ENCODE measurements at regions not wholly inside any gene's neighbourhood (a gene's known extent, or its start where the extent isn't known, plus 50 kb on each side); places are given as distances from the start of the nearest gene placed in this dataset.

DNA sequence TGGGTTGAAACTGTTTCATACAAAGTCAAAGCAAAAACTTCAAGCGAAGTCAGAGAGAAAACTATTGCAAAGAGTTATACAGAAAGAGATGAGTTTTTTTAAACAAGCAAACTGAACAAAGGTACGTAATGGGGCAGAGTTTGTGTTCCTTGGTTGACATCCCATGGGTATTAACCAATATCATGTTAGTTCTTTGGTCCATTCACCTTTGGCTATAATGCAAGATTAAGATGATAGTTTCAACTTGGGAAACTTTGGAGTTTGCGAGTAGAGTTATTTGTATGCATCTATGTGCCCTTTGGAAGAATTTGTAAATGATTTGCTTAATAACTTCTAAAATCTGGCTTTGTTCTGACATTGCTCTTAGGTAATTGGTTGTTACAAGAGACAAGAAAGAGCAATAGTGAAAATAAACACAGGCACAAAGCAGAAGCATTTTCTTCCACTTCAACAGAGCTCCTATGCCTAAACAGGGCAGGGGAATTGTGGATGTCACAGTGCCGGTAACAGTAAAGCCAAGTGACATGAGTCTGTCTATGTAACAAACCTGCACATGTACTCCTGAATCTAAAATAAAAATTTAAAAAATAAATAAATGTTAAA, 936.1 kb downstream of the SUCLG1 start:
- no peak overlapping the region for H3K9ac ChIP-seq (ENCODE audit: low read length in 3 of 3)
- no peaks in the 10 kb centered on the region for H3K9me3 ChIP-seq (ENCODE audit: control insufficient read depth in 2 of 3, insufficient read depth in 1 of 3, low read length in 3 of 3)
- intact Hi-C loops (cut with DNase I): no loop called here
- no peak overlapping the region for H3K27ac ChIP-seq (ENCODE audit: low read depth in 2 of 2, low read length in 2 of 2)
- no peak overlapping the region for H3K4me3 ChIP-seq (ENCODE audit: low read length in 3 of 3)
- H3K4me1 ChIP-seq (ENCODE audit: control insufficient read depth in 2 of 3, insufficient read depth in 2 of 3, low read depth in 1 of 3, low read length in 3 of 3): no peaks in the 10 kb centered on the region
- FAIRE-seq (no peak), DNase-seq (no peak)
- TF ChIP-seq, protein P1, sequence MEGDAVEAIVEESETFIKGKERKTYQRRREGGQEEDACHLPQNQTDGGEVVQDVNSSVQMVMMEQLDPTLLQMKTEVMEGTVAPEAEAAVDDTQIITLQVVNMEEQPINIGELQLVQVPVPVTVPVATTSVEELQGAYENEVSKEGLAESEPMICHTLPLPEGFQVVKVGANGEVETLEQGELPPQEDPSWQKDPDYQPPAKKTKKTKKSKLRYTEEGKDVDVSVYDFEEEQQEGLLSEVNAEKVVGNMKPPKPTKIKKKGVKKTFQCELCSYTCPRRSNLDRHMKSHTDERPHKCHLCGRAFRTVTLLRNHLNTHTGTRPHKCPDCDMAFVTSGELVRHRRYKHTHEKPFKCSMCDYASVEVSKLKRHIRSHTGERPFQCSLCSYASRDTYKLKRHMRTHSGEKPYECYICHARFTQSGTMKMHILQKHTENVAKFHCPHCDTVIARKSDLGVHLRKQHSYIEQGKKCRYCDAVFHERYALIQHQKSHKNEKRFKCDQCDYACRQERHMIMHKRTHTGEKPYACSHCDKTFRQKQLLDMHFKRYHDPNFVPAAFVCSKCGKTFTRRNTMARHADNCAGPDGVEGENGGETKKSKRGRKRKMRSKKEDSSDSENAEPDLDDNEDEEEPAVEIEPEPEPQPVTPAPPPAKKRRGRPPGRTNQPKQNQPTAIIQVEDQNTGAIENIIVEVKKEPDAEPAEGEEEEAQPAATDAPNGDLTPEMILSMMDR (IDR thresholded peaks at IDR 0.05; ENCODE audit: borderline replicate concordance, extremely low read depth, insufficient read depth): no peak
- H3K36me3 ChIP-seq (ENCODE audit: control insufficient read depth in 2 of 3, insufficient read depth in 3 of 3, low read length in 3 of 3): no peaks in the 10 kb centered on the region
- no peaks in the 10 kb centered on the region for H3K27me3 ChIP-seq (ENCODE audit: control insufficient read depth, insufficient read depth, low read length)

- no peaks in the 10 kb centered on the region for H3K27me3 ChIP-seq (ENCODE audit: control insufficient read depth, insufficient read depth, low read length)
- intact Hi-C loops (cut with DNase I): no loop called here
- no peak overlapping the region for H3K4me3 ChIP-seq (ENCODE audit: low read length in 3 of 3)
- H3K9me3 ChIP-seq (ENCODE audit: control insufficient read depth in 2 of 3, insufficient read depth in 1 of 3, low read length in 3 of 3): no peaks in the 10 kb centered on the region
- H3K36me3 ChIP-seq (ENCODE audit: control insufficient read depth in 2 of 3, insufficient read depth in 3 of 3, low read length in 3 of 3): no peaks in the 10 kb centered on the region
- TF ChIP-seq, protein P1 (IDR thresholded peaks at IDR 0.05; ENCODE audit: borderline replicate concordance, extremely low read depth, insufficient read depth): no peak
- no peak overlapping the region for H3K9ac ChIP-seq (ENCODE audit: low read length in 3 of 3)
- H3K4me1 ChIP-seq (ENCODE audit: control insufficient read depth in 2 of 3, insufficient read depth in 2 of 3, low read depth in 1 of 3, low read length in 3 of 3): no peaks in the 10 kb centered on the region
- H3K27ac ChIP-seq (ENCODE audit: low read depth in 2 of 2, low read length in 2 of 2): no peak overlapping the region
- FAIRE-seq: no peak
- no peak for DNase-seq
Observed at GRCh38 chr2:83517727-83518368, 941.2 kb downstream of the SUCLG1 start.

DNA sequence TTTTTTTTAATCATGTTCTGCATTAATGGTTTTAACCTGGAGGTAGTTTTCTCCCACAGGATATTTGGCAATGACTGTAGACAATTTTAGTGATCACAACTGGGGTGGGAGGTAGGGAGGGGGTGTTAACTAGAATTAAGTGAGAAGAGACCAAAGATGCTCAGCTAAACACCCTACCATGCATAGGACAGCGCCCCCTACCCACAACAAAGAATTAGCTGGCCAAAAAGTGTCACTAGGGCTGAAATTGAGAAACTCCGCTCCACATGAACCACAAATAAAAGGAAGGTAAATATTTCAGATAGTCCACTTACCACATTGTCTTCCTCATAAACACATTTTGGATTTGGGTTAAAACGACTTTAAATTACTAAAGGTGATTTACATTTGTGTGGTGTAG, 942.6 kb downstream of the SUCLG1 start:
- no peaks in the 10 kb centered on the region for H3K9me3 ChIP-seq (ENCODE audit: control insufficient read depth in 2 of 3, insufficient read depth in 1 of 3, low read length in 3 of 3)
- FAIRE-seq (no peak), DNase-seq (no peak)
- no peak overlapping the region for H3K4me3 ChIP-seq (ENCODE audit: low read length in 3 of 3)
- no peaks in the 10 kb centered on the region for H3K27me3 ChIP-seq (ENCODE audit: control insufficient read depth, insufficient read depth, low read length)
- no peak overlapping the region for H3K9ac ChIP-seq (ENCODE audit: low read length in 3 of 3)
- TF ChIP-seq, protein P1 (IDR thresholded peaks at IDR 0.05; ENCODE audit: borderline replicate concordance, extremely low read depth, insufficient read depth): no peak
- H3K4me1 ChIP-seq (ENCODE audit: control insufficient read depth in 2 of 3, insufficient read depth in 2 of 3, low read depth in 1 of 3, low read length in 3 of 3): no peaks in the 10 kb centered on the region
- no peaks in the 10 kb centered on the region for H3K36me3 ChIP-seq (ENCODE audit: control insufficient read depth in 2 of 3, insufficient read depth in 3 of 3, low read length in 3 of 3)
- no peak overlapping the region for H3K27ac ChIP-seq (ENCODE audit: low read depth in 2 of 2, low read length in 2 of 2)
- intact Hi-C loops (cut with DNase I): no loop called here
